ENCODE measurements at regions not wholly inside any gene's neighbourhood (a gene's known extent, or its start where the extent isn't known, plus 50 kb on each side); places are given as distances from the start of the nearest gene placed in this dataset.

DNA sequence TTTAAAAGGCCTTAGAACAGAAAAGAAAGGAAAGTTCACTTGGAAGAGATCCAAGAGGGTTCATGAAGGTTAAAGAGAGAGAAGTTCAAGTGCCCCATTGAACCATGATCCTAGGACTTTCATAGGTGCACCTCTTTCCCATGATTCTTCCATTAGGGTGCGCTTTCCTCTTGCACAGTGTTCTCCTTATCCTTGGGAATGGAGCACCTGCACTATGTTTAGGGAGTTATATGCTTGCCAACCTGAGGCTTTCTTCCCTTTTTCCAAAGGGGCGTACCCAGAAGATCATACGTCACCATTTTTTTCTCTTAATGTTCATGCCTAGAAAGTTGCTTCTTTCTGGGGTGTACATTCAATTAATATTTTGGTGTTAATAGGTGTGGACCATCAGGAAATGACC lies 908.0 kb upstream of the SORCS1 start:
- H3K4me3 ChIP-seq (ENCODE audit: low read length in 2 of 2), result no peak overlapping the region
- DNase-seq (no peak), ATAC-seq (ENCODE audit: low FRiP score) (no peak)
- no peaks in the 10 kb centered on the region for H3K36me3 ChIP-seq (ENCODE audit: control insufficient read depth in 1 of 2, insufficient read depth in 2 of 2, low read length in 1 of 2)
- no peak overlapping the region for H3K27ac ChIP-seq (ENCODE audit: low read depth in 1 of 2, low read length in 2 of 2)
- no peaks in the 10 kb centered on the region for H3K27me3 ChIP-seq (ENCODE audit: control insufficient read depth in 1 of 2, insufficient read depth in 2 of 2, low read length in 1 of 2)
- 85 to 88% methylated on average over 3 of the region's 3 CpGs for WGBS, 2 donors
- intact Hi-C loops (cut with DNase I), result no loop called here
- H3K9me3 ChIP-seq (ENCODE audit: control insufficient read depth, low read length), result peaks cover 2% of the 10 kb centered on the region
- H3K4me1 ChIP-seq (ENCODE audit: control insufficient read depth in 1 of 2, insufficient read depth in 2 of 2, low read length in 2 of 2), result no peaks in the 10 kb centered on the region

DNA sequence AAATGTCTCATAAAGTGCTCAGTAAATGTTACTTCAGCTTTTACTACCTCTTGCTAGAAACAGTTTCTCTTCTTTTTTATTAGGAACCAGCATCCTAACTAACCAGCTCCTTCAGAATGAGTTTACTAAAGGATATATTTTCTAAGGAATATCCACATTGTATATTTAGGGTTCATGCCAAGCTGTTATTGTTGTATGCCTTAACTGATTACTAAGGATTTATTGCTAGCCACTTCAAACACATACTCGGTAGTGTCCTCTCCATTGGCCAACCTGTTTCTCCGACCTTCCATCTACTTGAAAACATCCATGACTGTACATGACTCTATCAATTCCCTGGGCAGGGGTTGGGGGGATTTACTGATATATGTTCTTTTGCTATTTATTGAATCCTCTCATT lies 906.3 kb upstream of the SORCS1 start:
- no peaks in the 10 kb centered on the region for H3K4me1 ChIP-seq (ENCODE audit: control insufficient read depth in 1 of 2, insufficient read depth in 2 of 2, low read length in 2 of 2)
- no peaks in the 10 kb centered on the region for H3K36me3 ChIP-seq (ENCODE audit: control insufficient read depth in 1 of 2, insufficient read depth in 2 of 2, low read length in 1 of 2)
- H3K27me3 ChIP-seq (ENCODE audit: control insufficient read depth in 1 of 2, insufficient read depth in 2 of 2, low read length in 1 of 2), result no peaks in the 10 kb centered on the region
- 42 to 48% methylated on average over 2 of the region's 2 CpGs for WGBS, 2 donors
- H3K4me3 ChIP-seq (ENCODE audit: low read length in 2 of 2), result no peak overlapping the region
- no peak overlapping the region for H3K27ac ChIP-seq (ENCODE audit: low read depth in 1 of 2, low read length in 2 of 2)
- intact Hi-C loops (cut with DNase I), result no loop called here
- peaks cover 2% of the 10 kb centered on the region for H3K9me3 ChIP-seq (ENCODE audit: control insufficient read depth, low read length)
- ATAC-seq (ENCODE audit: low FRiP score) (no peak), DNase-seq (no peak)

DNA sequence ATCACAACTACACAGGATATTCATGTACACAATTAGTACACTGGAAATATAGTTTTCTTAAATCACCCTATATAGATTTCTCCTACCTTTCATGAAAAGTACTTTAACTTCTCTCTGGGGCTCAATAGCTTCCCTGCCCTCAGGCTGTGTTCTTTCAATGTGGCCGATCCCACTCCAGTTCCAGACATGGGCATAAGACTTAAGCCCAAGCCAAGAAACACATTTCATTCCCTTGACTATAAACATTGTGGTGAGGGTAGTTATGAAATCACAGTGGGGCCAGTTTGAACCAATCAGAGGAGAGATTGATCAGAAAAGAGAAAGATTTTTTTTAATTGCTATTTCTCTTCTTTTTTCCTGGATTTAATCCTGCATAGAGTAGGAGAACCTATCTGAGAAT lies 904.6 kb upstream of the SORCS1 start:
- no peak for ATAC-seq (ENCODE audit: low FRiP score)
- Histone ChIP-seq H3K9me3 (ENCODE audit: control insufficient read depth, low read length) (peaks cover 2% of the 10 kb centered on the region), H3K36me3 (ENCODE audit: control insufficient read depth in 1 of 2, insufficient read depth in 2 of 2, low read length in 1 of 2) (no peaks in the 10 kb centered on the region), H3K4me1 (ENCODE audit: control insufficient read depth in 1 of 2, insufficient read depth in 2 of 2, low read length in 2 of 2) (no peaks in the 10 kb centered on the region), H3K27ac (ENCODE audit: low read depth in 1 of 2, low read length in 2 of 2) (no peak overlapping the region), H3K4me3 (ENCODE audit: low read length in 2 of 2) (no peak overlapping the region), H3K27me3 (ENCODE audit: control insufficient read depth in 1 of 2, insufficient read depth in 2 of 2, low read length in 1 of 2) (no peaks in the 10 kb centered on the region)
- 59 to 67% methylated on average over 1 of the region's 1 CpG for WGBS, 2 donors
- intact Hi-C loops (cut with DNase I), result no loop called here
- no peak for DNase-seq

DNA sequence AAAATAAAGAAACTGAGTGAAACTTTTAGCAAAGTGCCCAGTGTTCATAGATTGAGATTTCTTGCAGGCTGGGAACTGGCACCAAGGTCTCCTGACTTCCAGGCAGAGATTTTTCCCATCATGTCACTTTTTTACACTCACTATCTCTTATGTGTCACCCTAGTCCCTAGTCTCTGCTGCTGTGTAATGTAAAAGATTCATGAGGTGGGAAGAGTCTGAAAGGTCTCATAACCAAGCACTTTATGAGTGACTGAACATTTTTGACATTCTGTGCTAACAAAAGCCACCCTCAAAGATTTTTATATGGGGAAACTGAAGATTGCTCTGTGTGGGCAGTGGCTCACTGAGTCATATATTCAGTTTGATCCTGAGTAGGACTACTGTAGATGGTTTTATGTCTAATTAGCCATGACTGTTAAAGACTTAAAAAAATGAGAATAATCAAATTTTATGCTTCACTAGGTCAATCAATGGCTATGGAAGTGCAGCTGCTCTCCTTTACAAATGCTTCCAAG lies 900.3 kb upstream of the SORCS1 start:
- H3K4me3 ChIP-seq (ENCODE audit: low read length in 2 of 2), result no peak overlapping the region
- H3K27ac ChIP-seq (ENCODE audit: low read depth in 1 of 2, low read length in 2 of 2), result no peak overlapping the region
- ATAC-seq (ENCODE audit: low FRiP score), result no peak
- no peak for DNase-seq
- H3K36me3 ChIP-seq (ENCODE audit: control insufficient read depth in 1 of 2, insufficient read depth in 2 of 2, low read length in 1 of 2), result no peaks in the 10 kb centered on the region
- intact Hi-C loops (cut with DNase I), result no loop called here
- H3K9me3 ChIP-seq (ENCODE audit: control insufficient read depth, low read length), result peaks cover 2% of the 10 kb centered on the region
- no peaks in the 10 kb centered on the region for H3K4me1 ChIP-seq (ENCODE audit: control insufficient read depth in 1 of 2, insufficient read depth in 2 of 2, low read length in 2 of 2)
- no peaks in the 10 kb centered on the region for H3K27me3 ChIP-seq (ENCODE audit: control insufficient read depth in 1 of 2, insufficient read depth in 2 of 2, low read length in 1 of 2)

DNA sequence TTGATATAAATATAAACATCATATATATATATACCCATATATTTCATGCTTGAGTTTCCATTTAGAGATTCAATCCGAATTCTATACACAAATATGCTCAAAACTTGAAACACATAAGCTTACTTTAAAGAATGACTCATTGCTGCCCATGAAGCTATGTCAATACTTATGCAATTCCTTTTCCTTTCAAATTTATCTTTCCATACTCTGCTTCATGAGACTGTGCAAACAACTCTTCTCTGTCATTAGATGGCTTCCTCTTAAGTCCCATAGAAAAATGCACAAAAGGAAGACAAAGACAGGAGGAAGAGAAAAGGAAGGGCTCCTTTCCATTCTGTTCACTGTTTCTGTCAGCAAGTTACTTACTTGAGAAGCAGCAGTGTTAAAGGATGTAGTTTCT lies 895.7 kb upstream of the SORCS1 start:
- Histone ChIP-seq H3K27ac (ENCODE audit: low read depth in 1 of 2, low read length in 2 of 2) (no peak overlapping the region), H3K27me3 (ENCODE audit: control insufficient read depth in 1 of 2, insufficient read depth in 2 of 2, low read length in 1 of 2) (no peaks in the 10 kb centered on the region), H3K36me3 (ENCODE audit: control insufficient read depth in 1 of 2, insufficient read depth in 2 of 2, low read length in 1 of 2) (no peaks in the 10 kb centered on the region), H3K4me1 (ENCODE audit: control insufficient read depth in 1 of 2, insufficient read depth in 2 of 2, low read length in 2 of 2) (no peaks in the 10 kb centered on the region), H3K4me3 (ENCODE audit: low read length in 2 of 2) (no peak overlapping the region), H3K9me3 (ENCODE audit: control insufficient read depth, low read length) (no peaks in the 10 kb centered on the region)
- 47% methylated on average over 1 of the region's 1 CpG for WGBS, 2 donors
- intact Hi-C loops (cut with DNase I), result no loop called here
- DNase-seq, result no peak
- ATAC-seq (ENCODE audit: low FRiP score), result no peak

DNA sequence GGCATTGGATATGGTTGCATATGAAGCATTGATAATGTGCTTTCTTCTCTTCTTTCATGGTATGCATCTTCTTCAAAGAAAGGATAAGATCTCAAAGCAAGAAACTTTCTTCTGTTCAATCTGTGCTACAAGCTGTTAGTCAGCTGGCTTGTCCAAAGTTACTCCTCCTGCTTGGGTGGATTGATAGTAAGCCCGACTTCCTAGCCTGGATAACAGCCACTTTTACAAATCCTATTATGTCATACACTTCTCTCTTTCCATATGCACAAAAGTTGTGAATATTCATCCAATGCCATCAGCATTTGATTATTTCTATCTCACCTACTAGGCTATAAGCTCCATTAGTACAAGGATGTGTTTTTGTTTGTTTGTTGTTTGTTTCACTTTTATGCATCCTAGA lies 891.0 kb upstream of the SORCS1 start:
- Histone ChIP-seq H3K9me3 (ENCODE audit: control insufficient read depth, low read length) (no peaks in the 10 kb centered on the region), H3K27me3 (ENCODE audit: control insufficient read depth in 1 of 2, insufficient read depth in 2 of 2, low read length in 1 of 2) (no peaks in the 10 kb centered on the region), H3K36me3 (ENCODE audit: control insufficient read depth in 1 of 2, insufficient read depth in 2 of 2, low read length in 1 of 2) (no peaks in the 10 kb centered on the region), H3K4me3 (ENCODE audit: low read length in 2 of 2) (no peak overlapping the region), H3K27ac (ENCODE audit: low read depth in 1 of 2, low read length in 2 of 2) (no peak overlapping the region), H3K4me1 (ENCODE audit: control insufficient read depth in 1 of 2, insufficient read depth in 2 of 2, low read length in 2 of 2) (no peaks in the 10 kb centered on the region)
- DNase-seq, result no peak
- 61% methylated on average over 1 of the region's 1 CpG for WGBS, 2 donors
- intact Hi-C loops (cut with DNase I), result no loop called here
- no peak for ATAC-seq (ENCODE audit: low FRiP score)

DNA sequence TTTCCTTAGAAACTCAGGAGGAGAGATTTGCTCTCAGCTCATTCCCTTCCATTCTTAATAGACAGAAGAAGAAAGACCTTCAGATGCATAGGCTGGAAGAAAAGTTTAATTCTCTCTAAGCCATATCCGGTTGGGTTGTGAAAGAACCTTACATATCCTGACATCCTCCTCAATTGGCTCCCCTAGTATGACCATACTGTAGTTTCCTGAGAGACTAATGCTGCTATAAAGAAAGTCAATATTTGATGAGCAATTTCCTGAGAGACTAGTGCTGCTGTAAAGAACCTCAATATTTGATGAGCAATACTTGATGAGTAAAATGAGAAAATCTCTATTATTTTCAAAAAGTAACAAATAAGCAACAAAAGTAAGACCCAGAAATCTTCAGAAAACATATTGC lies 888.5 kb upstream of the SORCS1 start:
- no peak overlapping the region for H3K4me3 ChIP-seq (ENCODE audit: low read length in 2 of 2)
- no peak overlapping the region for H3K27ac ChIP-seq (ENCODE audit: low read depth in 1 of 2, low read length in 2 of 2)
- ATAC-seq (ENCODE audit: low FRiP score), result no peak
- intact Hi-C loops (cut with DNase I), result no loop called here
- H3K27me3 ChIP-seq (ENCODE audit: control insufficient read depth in 1 of 2, insufficient read depth in 2 of 2, low read length in 1 of 2), result no peaks in the 10 kb centered on the region
- 81 to 84% methylated on average over 1 of the region's 1 CpG for WGBS, 2 donors
- H3K4me1 ChIP-seq (ENCODE audit: control insufficient read depth in 1 of 2, insufficient read depth in 2 of 2, low read length in 2 of 2), result no peaks in the 10 kb centered on the region
- H3K36me3 ChIP-seq (ENCODE audit: control insufficient read depth in 1 of 2, insufficient read depth in 2 of 2, low read length in 1 of 2), result no peaks in the 10 kb centered on the region
- DNase-seq, result no peak
- H3K9me3 ChIP-seq (ENCODE audit: control insufficient read depth, low read length), result no peaks in the 10 kb centered on the region

DNA sequence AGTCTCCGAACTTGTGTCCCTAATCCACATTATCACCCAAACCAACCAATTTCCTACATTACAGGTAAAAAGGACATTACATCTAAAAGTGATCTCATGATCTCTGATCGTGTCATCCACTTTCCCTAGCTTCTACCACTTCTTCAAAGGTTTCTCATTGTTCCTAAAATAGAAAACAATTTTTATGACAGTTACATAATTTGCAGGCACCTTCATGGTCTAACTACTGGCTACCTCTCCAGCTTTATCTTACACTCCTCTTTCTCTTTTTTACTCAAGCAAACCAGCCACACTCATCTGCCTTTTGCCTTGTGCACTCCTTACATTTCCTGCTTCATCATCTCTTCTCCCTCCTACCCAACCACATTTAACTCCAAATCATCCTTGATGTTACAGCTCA lies 886.7 kb upstream of the SORCS1 start:
- Histone ChIP-seq H3K36me3 (ENCODE audit: control insufficient read depth in 1 of 2, insufficient read depth in 2 of 2, low read length in 1 of 2) (no peaks in the 10 kb centered on the region), H3K4me1 (ENCODE audit: control insufficient read depth in 1 of 2, insufficient read depth in 2 of 2, low read length in 2 of 2) (no peaks in the 10 kb centered on the region), H3K27me3 (ENCODE audit: control insufficient read depth in 1 of 2, insufficient read depth in 2 of 2, low read length in 1 of 2) (no peaks in the 10 kb centered on the region), H3K4me3 (ENCODE audit: low read length in 2 of 2) (no peak overlapping the region), H3K27ac (ENCODE audit: low read depth in 1 of 2, low read length in 2 of 2) (no peak overlapping the region), H3K9me3 (ENCODE audit: control insufficient read depth, low read length) (no peaks in the 10 kb centered on the region)
- ATAC-seq (ENCODE audit: low FRiP score) (no peak), DNase-seq (no peak)
- intact Hi-C loops (cut with DNase I), result no loop called here
- 65 to 73% methylated on average over 2 of the region's 2 CpGs for WGBS, 2 donors

DNA sequence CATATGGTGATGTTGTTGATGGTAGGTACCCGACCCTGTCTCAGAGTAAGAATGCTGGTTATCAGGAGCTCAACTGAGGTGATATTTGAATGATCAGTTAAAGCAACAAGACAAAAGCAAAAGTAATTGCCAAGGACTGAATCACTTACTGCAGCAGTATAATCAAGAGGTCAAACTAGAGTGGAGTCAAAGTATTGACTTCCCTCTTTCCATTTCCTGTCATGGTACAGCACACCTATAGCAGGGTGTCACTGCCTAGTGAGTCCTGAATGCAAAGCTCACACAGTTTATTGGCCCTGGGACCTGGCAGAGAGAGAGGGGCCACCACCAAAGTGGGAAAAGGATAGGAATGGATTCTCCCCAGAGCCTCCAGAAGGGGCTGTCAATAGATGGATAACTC lies 886.1 kb upstream of the SORCS1 start:
- Histone ChIP-seq H3K27ac (ENCODE audit: low read depth in 1 of 2, low read length in 2 of 2) (no peak overlapping the region), H3K27me3 (ENCODE audit: control insufficient read depth in 1 of 2, insufficient read depth in 2 of 2, low read length in 1 of 2) (no peaks in the 10 kb centered on the region), H3K4me3 (ENCODE audit: low read length in 2 of 2) (no peak overlapping the region), H3K4me1 (ENCODE audit: control insufficient read depth in 1 of 2, insufficient read depth in 2 of 2, low read length in 2 of 2) (no peaks in the 10 kb centered on the region), H3K9me3 (ENCODE audit: control insufficient read depth, low read length) (no peaks in the 10 kb centered on the region), H3K36me3 (ENCODE audit: control insufficient read depth in 1 of 2, insufficient read depth in 2 of 2, low read length in 1 of 2) (no peaks in the 10 kb centered on the region)
- 68 to 73% methylated on average over 1 of the region's 1 CpG for WGBS, 2 donors
- intact Hi-C loops (cut with DNase I), result no loop called here
- ATAC-seq (ENCODE audit: low FRiP score), result no peak
- no peak for DNase-seq
